GM18505 (cell line): ENCODE measurements at regions not wholly inside any gene's neighbourhood (a gene's known extent, or its start where the extent isn't known, plus 50 kb on each side); places are given as distances from the start of the nearest gene placed in this dataset.

ENCODE experiments used
- ATAC-seq: cut with Tn5 transposase; IDR thresholded peaks from one replicate; pipeline ENCODE4 v1.9.1; 2021; ENCODE audit not compliant: unreplicated experiment
- POLR2A ChIP-seq: IDR thresholded peaks from 4 replicates; pipeline ENCODE4 v1.6.1; 2011; ENCODE audit warnings: borderline replicate concordance; ENCODE audit not compliant: insufficient read depth, insufficient read length; ENCODE audit errors: extremely low read depth

DNA sequence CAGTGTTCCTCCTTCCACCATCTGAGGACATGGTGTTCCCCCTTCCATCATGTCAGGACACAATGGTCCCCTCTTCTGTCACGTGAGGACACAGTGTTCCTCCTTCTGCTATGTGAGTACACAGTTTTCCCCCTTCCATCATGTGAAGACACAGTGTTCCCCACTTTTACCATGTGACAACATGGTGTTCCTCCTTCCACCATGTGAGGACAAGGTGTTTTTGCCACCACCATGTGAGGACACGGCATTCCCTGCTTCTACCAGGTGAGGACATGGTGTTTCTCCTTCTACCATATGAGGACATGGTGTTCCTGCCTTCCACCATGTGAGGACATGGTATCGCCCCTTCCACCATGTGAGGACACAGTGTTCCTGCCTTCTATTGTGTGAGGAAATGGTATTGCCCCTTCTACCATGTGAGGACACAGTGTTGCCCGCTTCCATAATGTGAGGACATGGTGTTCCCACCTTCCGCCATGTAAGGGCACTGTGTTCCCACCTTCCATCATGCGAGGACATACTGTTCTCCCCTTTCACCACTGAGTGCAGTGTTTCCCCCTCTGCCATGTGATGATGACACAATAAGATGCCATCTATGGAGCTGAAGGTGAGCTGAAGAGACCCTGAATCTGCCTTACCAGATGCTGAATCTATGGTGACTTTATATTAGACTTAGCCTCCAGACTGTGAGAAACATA lies 132.3 kb downstream of the FCRL5 start:
- TF ChIP-seq POLR2A = no peak
- no peak for ATAC-seq

- no peak for ATAC-seq
- no peak for TF ChIP-seq POLR2A
Measured at GRCh38 chr1:157418659-157419058, 133.7 kb downstream of the FCRL5 start.

- TF ChIP-seq POLR2A = no peak
- ATAC-seq = no peak
Measured at GRCh38 chr1:157418231-157418630, 134.1 kb downstream of the FCRL5 start.

DNA sequence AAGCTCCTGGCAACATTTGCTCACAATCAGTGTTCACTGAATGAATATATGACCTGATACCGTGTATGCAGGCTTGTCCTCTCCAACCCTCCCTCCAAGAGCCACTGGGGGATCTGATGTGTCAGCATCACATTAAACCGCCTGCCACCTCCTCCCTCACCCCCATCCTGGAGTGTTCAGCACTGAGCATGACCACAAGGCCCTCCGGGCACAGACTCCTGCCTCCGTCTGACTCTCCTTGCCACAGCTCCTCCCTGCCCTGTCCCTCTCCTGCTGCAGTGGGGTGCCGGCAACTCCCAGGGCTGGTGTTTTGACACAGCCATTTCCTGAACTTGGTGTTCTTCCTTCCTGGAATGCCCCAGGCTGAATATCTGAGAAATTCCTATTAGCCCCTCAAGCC lies 136.7 kb downstream of the FCRL5 start:
- no peak for ATAC-seq
- TF ChIP-seq POLR2A = no peak

- ATAC-seq = no peak
Measured at GRCh38 chr1:157412308-157412707, 140.0 kb downstream of the FCRL5 start.

DNA sequence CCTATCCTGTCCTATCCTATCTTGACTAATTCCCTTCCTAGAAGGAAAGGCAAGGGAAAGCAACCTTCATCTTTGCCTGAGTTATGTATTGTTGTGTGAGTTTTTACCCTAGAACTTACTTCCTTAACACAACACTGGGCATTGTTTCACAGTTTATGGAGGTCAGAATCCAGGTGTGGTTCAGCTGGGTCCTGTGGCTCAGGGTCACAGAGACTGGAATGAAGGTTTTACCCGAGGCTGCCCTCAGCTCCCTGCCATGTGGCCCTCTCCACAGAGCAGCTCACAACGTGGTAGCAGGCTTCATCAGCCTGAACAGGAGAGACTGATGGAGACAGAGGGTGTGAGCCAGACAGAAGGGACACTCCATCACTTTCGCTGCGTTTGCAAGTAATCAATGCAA lies 140.5 kb downstream of the FCRL5 start:
- no peak for ATAC-seq
- TF ChIP-seq POLR2A = no peak

More at GRCh38 chr1:157412308-157412707, 140.0 kb downstream of the FCRL5 start:
- TF ChIP-seq POLR2A = no peak

GRCh38 chr1:157411064-157411463 lies 141.3 kb downstream of the FCRL5 start:
- no peak for TF ChIP-seq POLR2A
- ATAC-seq = no peak

GRCh38 chr1:157410457-157410856 lies 141.9 kb downstream of the FCRL5 start:
- TF ChIP-seq POLR2A = no peak
- ATAC-seq = no peak

DNA sequence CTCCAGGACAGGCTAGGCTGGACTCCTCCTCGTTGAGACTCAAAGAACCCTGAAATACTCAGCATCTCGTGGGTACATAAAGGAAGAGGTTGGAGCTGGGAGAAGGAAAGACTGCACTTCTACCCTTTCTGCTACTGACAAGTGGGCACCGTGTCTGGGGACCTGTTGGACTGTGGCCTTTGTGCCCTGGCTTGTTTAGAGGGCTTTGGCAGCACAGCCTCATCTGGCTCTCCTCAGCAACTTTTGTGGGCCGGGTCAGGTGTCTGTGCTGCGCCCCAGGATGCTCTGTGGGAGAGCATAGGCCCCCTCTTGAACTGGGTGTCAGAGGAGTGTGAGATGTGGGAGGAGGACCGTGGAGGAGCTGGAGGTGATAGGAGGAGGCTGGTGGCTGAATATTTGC lies 142.4 kb downstream of the FCRL5 start:
- ATAC-seq = no peak
- TF ChIP-seq POLR2A = no peak

DNA sequence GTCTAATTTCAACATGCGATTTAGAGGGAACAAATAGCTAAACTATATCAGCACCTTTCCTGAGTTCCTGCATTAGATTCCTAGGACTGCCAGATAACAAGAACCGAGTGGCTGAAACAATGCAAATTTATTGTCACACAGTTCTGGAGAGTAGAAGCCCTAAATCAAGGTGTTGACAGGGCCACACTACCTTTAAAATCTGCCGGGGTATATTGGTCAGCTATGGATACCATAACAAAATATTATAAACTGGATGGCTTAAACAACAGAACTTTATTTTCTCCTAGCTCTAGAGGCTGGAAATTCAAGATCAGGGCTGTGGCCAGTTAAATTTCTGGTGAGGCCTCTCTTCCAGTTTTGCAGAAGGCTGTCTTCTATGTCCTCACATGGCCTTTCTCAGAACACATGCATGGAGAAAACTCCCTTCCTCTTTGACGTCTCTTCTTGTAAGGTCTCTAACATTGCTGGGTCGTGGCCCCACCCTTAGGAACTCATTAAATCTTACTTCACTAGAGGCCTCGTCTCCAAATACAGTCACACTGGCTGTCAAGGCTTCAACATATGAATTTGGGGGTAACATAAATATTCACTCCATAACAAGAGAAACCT lies 144.3 kb downstream of the FCRL5 start:
- no peak for ATAC-seq
- no peak for TF ChIP-seq POLR2A

- TF ChIP-seq POLR2A = no peak
- ATAC-seq = no peak
Measured at GRCh38 chr1:157407367-157407766, 144.9 kb downstream of the FCRL5 start.

DNA sequence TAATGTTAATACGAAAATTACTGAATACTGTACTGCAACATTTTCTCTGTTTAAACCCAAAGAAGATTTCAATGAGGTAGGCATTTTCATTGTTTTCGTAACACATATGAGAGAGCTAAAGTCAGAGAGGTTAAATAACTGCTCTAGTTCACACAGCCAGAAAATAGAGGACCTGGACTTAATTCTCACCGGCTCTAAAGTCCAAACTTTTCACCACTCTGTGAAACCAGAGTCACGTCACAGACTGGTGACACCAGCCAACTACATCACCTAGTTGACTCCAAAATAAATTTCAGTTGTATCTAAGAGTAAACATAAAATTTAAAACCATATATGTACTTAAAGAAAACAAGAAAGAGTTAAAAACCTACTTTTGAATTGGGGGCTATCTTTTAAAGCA lies 146.7 kb downstream of the FCRL5 start:
- TF ChIP-seq POLR2A = no peak
- no peak for ATAC-seq

DNA sequence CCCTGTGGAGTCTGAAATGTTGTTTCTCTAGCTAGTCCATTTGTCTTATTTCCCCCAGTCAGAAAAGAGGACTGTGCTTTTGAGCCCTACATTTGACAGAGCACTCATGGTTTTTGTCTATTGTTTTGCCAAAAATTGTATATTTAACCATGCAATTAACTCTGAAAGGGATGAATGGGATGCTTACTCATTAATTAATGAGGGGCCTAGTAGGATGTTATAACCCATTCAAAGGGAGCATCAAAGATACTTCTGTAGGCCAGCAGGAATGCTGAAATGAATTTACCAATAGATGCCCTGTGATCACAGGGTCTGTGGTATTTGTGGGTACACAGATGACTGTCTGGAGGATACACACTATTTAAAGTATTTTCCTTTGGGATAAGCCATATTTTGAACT lies 147.7 kb downstream of the FCRL5 start:
- no peak for TF ChIP-seq POLR2A
- ATAC-seq = no peak

DNA sequence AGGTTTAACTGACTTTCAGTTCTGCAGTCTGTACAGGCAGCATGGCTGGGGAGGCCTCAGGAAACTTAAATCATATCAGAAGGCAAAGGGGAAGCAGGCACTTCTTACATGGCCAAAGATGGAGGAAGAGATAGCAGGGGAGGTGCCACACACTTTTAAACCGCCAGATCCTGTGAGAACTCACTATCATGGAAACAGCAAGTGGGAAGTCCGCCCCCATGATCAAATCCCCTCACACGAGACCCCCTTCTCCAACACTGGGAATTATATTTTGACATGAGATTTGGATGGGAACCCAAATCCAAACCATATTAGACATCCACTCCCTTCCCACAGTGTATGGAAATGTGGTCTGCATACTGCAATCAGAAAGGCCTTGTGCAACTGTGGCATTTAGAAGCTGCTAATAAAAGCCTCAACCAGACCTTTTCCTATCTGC lies 148.2 kb downstream of the FCRL5 start:
- peak; percentile 24 for ATAC-seq
- no peak for TF ChIP-seq POLR2A
